ENCODE measurements at regions not wholly inside any gene's neighbourhood (a gene's known extent, or its start where the extent isn't known, plus 50 kb on each side); places are given as distances from the start of the nearest gene placed in this dataset.

DNA sequence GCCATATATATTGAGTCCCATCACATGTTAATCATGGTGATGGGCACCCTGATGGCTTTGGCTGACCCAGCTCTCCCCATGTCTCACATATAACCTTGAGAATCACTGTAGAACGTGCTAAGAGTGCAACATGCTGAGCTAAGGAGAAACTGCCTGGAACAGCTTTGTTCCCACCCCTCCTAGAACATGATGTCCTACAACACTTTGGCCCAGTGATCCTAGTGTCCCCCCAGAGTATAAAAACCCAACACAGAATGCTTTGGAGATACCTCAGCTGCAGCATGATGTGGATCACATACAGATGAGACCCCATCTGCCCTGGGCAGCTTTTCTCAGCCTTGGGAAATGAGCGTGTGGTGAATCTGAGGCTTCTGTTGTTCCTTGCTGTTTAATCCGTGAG is 343.5 kb downstream of the NFIB start (continued):
- TF ChIP-seq, protein P1, sequence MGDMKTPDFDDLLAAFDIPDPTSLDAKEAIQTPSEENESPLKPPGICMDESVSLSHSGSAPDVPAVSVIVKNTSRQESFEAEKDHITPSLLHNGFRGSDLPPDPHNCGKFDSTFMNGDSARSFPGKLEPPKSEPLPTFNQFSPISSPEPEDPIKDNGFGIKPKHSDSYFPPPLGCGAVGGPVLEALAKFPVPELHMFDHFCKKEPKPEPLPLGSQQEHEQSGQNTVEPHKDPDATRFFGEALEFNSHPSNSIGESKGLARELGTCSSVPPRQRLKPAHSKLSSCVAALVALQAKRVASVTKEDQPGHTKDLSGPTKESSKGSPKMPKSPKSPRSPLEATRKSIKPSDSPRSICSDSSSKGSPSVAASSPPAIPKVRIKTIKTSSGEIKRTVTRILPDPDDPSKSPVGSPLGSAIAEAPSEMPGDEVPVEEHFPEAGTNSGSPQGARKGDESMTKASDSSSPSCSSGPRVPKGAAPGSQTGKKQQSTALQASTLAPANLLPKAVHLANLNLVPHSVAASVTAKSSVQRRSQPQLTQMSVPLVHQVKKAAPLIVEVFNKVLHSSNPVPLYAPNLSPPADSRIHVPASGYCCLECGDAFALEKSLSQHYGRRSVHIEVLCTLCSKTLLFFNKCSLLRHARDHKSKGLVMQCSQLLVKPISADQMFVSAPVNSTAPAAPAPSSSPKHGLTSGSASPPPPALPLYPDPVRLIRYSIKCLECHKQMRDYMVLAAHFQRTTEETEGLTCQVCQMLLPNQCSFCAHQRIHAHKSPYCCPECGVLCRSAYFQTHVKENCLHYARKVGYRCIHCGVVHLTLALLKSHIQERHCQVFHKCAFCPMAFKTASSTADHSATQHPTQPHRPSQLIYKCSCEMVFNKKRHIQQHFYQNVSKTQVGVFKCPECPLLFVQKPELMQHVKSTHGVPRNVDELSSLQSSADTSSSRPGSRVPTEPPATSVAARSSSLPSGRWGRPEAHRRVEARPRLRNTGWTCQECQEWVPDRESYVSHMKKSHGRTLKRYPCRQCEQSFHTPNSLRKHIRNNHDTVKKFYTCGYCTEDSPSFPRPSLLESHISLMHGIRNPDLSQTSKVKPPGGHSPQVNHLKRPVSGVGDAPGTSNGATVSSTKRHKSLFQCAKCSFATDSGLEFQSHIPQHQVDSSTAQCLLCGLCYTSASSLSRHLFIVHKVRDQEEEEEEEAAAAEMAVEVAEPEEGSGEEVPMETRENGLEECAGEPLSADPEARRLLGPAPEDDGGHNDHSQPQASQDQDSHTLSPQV (IDR thresholded peaks at IDR 0.05) = no peak
- TF ChIP-seq, protein P2, sequence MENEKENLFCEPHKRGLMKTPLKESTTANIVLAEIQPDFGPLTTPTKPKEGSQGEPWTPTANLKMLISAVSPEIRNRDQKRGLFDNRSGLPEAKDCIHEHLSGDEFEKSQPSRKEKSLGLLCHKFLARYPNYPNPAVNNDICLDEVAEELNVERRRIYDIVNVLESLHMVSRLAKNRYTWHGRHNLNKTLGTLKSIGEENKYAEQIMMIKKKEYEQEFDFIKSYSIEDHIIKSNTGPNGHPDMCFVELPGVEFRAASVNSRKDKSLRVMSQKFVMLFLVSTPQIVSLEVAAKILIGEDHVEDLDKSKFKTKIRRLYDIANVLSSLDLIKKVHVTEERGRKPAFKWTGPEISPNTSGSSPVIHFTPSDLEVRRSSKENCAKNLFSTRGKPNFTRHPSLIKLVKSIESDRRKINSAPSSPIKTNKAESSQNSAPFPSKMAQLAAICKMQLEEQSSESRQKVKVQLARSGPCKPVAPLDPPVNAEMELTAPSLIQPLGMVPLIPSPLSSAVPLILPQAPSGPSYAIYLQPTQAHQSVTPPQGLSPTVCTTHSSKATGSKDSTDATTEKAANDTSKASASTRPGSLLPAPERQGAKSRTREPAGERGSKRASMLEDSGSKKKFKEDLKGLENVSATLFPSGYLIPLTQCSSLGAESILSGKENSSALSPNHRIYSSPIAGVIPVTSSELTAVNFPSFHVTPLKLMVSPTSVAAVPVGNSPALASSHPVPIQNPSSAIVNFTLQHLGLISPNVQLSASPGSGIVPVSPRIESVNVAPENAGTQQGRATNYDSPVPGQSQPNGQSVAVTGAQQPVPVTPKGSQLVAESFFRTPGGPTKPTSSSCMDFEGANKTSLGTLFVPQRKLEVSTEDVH (IDR thresholded peaks at IDR 0.05; ENCODE audit: low read depth, partially characterized antibody) = no peak
- no peak for TF ChIP-seq CHD4 (IDR thresholded peaks at IDR 0.05)

DNA sequence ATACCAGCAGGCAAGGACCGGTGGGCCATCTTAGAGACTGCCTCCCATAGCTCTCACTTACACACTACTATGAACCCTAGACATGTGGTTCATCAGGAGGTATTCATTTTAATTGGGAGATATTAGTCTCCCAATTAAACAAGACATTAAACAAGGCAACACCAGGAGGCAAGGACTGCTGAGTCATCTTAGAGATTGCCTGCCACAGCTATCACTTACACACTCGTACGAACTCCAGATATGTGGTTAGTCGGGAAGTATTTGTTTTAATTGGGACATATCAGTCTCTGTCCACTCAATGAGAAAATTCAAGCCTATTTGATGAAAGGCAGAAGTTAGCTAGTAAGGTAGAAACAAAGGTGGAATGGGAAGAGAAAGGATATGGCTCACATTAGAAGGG is 343.9 kb downstream of the NFIB start:
- in situ Hi-C loops (cut with MboI) = no loop called here
- Histone ChIP-seq H3K9me3 (replicated peaks; ENCODE audit: control insufficient read depth, insufficient read depth, low read length) (no peaks in the 10 kb centered on the region), H3K4me1 (ENCODE audit: control insufficient read depth, insufficient read depth, low read length) (no peaks in the 10 kb centered on the region), H2AFZ (ENCODE audit: control insufficient read depth, low read depth, low read length) (no peak overlapping the region), H3K79me2 (ENCODE audit: control insufficient read depth, insufficient read depth, low read length) (no peaks in the 10 kb centered on the region), H3K4me3 (no peak overlapping the region), H3K36me3 (ENCODE audit: control insufficient read depth in 2 of 2, insufficient read depth in 2 of 2, low read length in 1 of 2) (no peaks in the 10 kb centered on the region), H3K9ac (ENCODE audit: control insufficient read depth, insufficient read depth, low read length) (no peak overlapping the region), H4K20me1 (ENCODE audit: control insufficient read depth, insufficient read depth) (no peaks in the 10 kb centered on the region), H3K27me3 (replicated peaks in 1 of 2; ENCODE audit: control insufficient read depth in 2 of 2, insufficient read depth in 2 of 2, low read length in 1 of 2) (no peaks in the 10 kb centered on the region), H3K4me2 (ENCODE audit: control insufficient read depth, insufficient read depth) (no peak overlapping the region), H3K27ac (ENCODE audit: control insufficient read depth, insufficient read depth) (no peak overlapping the region)
- no TSS peak for BruUV-seq (replicated peaks)
- FAIRE-seq = no peak
- no peak for ATAC-seq
- intact Hi-C loops (cut with micrococcal nuclease; ENCODE audit: unreplicated experiment) = no loop called here
- WGBS (ENCODE audit: insufficient coverage, insufficient replicate concordance, low lambda C conversion rate, missing lambda C conversion rate) = 22% methylated on average over 4 of the region's 4 CpGs
- POLR2A ChIA-PET = interaction anchor here (0.6 kb wide), 1 partner anchor 213 kb away, joined by 3 read pairs; no protein-coding TSS in a partner anchor
- CTCF ChIA-PET = no interaction called here
- RAD21 ChIA-PET (ENCODE audit: unreplicated experiment) = no interaction called here
- SMC1A ChIA-PET (ENCODE audit: uncharacterized antibody, unreplicated experiment) = interaction anchor here (0.9 kb wide), 1 partner anchor 10 kb away, joined by 5 read pairs; no protein-coding TSS in a partner anchor
- DNase-seq (ENCODE audit: low read depth, low spot score) = no peak
- TF ChIP-seq SP1 (IDR thresholded peaks at IDR 0.05; ENCODE audit: low read depth, low read length) (no peak), DPF2 (IDR thresholded peaks at IDR 0.05) (no peak), CHD2 (IDR thresholded peaks at IDR 0.05; ENCODE audit: borderline replicate concordance, low read depth, low read length) (no peak), HDAC2 (IDR thresholded peaks at IDR 0.05) (no peak), EGR1 (IDR thresholded peaks at IDR 0.05; ENCODE audit: borderline replicate concordance in 1 of 2, low read depth in 2 of 2, low read length in 2 of 2) (no peak), BMI1 (IDR thresholded peaks at IDR 0.05; ENCODE audit: borderline replicate concordance) (no peak), POLR2AphosphoS5 (IDR thresholded peaks at IDR 0.05; ENCODE audit: low read length) (no peak), TAF1 (IDR thresholded peaks at IDR 0.05; ENCODE audit: borderline replicate concordance, low read depth, low read length) (no peak), PAX8 (IDR thresholded peaks at IDR 0.05) (no peak), YY1 (IDR thresholded peaks at IDR 0.05; ENCODE audit: low read depth, low read length) (no peak)
- TF ChIP-seq, protein P3, sequence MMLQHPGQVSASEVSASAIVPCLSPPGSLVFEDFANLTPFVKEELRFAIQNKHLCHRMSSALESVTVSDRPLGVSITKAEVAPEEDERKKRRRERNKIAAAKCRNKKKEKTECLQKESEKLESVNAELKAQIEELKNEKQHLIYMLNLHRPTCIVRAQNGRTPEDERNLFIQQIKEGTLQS (IDR thresholded peaks at IDR 0.05; ENCODE audit: borderline replicate concordance, extremely low read depth, low read depth, low read length) = no peak
- TF ChIP-seq, protein P4, sequence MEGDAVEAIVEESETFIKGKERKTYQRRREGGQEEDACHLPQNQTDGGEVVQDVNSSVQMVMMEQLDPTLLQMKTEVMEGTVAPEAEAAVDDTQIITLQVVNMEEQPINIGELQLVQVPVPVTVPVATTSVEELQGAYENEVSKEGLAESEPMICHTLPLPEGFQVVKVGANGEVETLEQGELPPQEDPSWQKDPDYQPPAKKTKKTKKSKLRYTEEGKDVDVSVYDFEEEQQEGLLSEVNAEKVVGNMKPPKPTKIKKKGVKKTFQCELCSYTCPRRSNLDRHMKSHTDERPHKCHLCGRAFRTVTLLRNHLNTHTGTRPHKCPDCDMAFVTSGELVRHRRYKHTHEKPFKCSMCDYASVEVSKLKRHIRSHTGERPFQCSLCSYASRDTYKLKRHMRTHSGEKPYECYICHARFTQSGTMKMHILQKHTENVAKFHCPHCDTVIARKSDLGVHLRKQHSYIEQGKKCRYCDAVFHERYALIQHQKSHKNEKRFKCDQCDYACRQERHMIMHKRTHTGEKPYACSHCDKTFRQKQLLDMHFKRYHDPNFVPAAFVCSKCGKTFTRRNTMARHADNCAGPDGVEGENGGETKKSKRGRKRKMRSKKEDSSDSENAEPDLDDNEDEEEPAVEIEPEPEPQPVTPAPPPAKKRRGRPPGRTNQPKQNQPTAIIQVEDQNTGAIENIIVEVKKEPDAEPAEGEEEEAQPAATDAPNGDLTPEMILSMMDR (IDR thresholded peaks at IDR 0.05 in 2 of 3, conservative IDR thresholded peaks at IDR 0.05 in 1 of 3; ENCODE audit: control insufficient read depth in 2 of 3, extremely low read depth in 1 of 3, insufficient read depth in 1 of 3, low read depth in 3 of 3, low read length in 3 of 3) = no peak
